GM12878 (cell line): ENCODE measurements at regions not wholly inside any gene's neighbourhood (a gene's known extent, or its start where the extent isn't known, plus 50 kb on each side); places are given as distances from the start of the nearest gene placed in this dataset.

Experiments used
- ATAC-seq: fragments of 200-7000 bp; cut with Tn5 transposase; 3 replicates; pipeline ENCODE4 v1.9.1; 2020; ENCODE audit warnings: mild to moderate bottlenecking, moderate library complexity
- BruUV-seq: library from RNA; stranded (reverse); fragments of 400-500 nt; replicated peaks from 2 replicates; lab custom pipeline; 2021; lab: Mats Ljungman, UMichigan
- CTCF ChIA-PET: fragments of 300-600 bp; sonication (Branson Sonifier 250); formaldehyde crosslinking; extraction: SDS; loops from one replicate; lab custom pipeline; 2021; ENCODE audit warnings: inconsistent platforms; lab: Yijun Ruan, JAX
- POLR2A ChIA-PET: fragments of 350-600 bp; formaldehyde crosslinking; extraction: SDS; loops from one replicate; lab custom pipeline; 2021; ENCODE audit warnings: inconsistent platforms; lab: Charles Lee
- RAD21 ChIA-PET: fragments of 300-600 bp; sonication (Branson Sonifier 250); formaldehyde crosslinking; loops from one replicate; lab custom pipeline; 2023; ENCODE audit warnings: antibody characterized with exemption; ENCODE audit not compliant: unreplicated experiment; lab: Charles Lee
- SMC1A ChIA-PET: fragments of 300-600 bp; sonication (Branson Sonifier 250); formaldehyde crosslinking; loops from one replicate; lab custom pipeline; 2023; ENCODE audit not compliant: unreplicated experiment, uncharacterized antibody; lab: Charles Lee
- DNase-seq: peaks from one replicate; pipeline ENCODE4 v3.0.0-alpha.2; 2011; ENCODE audit warnings: low read depth, low spot score
- FAIRE-seq: peaks from 3 replicates; lab custom pipeline; 2011; peaks lifted over from hg19 to GRCh38; lab: Jason Lieb, UNC
- H2AFZ ChIP-seq: 2 replicates; pipeline ENCODE4 v1.6.0; 2011; ENCODE audit warnings: low read depth, low read length, control low read depth; ENCODE audit not compliant: control insufficient read depth
- H3K27ac ChIP-seq: 2 replicates; pipeline ENCODE4 v1.5.1; 2011; ENCODE audit warnings: control low read depth; ENCODE audit not compliant: control insufficient read depth, insufficient read depth
- H3K27me3 ChIP-seq, 2 experiments: replicated peaks in 1 of 2; 2 replicates each; pipeline versions ENCODE4 v1.6.0 to v1.6.1; 2011; ENCODE audit warnings: low read length in 1 of 2; ENCODE audit not compliant: control insufficient read depth in 2 of 2, insufficient read depth in 2 of 2
- H3K36me3 ChIP-seq, 2 experiments: 2 replicates each; pipeline ENCODE4 v1.5.1; 2011; ENCODE audit warnings: low read length in 1 of 2; ENCODE audit not compliant: control insufficient read depth in 2 of 2, insufficient read depth in 2 of 2
- H3K4me1 ChIP-seq: 2 replicates; pipeline ENCODE4 v1.6.1; 2011; ENCODE audit warnings: mild to moderate bottlenecking, low read length, moderate library complexity, mixed read lengths; ENCODE audit not compliant: control insufficient read depth, insufficient read depth
- H3K4me2 ChIP-seq: 2 replicates; pipeline ENCODE4 v1.6.0; 2011; ENCODE audit warnings: control low read depth; ENCODE audit not compliant: control insufficient read depth, insufficient read depth
- H3K4me3 ChIP-seq: fragments of 200-600 bp; sonication (generic); 2 replicates; pipeline ENCODE4 v1.5.1; 2016
- H3K79me2 ChIP-seq: 2 replicates; pipeline ENCODE4 v1.6.0; 2011; ENCODE audit warnings: low read length; ENCODE audit not compliant: control insufficient read depth, insufficient read depth
- H3K9ac ChIP-seq: 2 replicates; pipeline ENCODE4 v1.8.0; 2011; ENCODE audit warnings: low read length, control low read depth, mixed read lengths; ENCODE audit not compliant: control insufficient read depth, insufficient read depth
- H3K9me3 ChIP-seq: replicated peaks from 3 replicates; pipeline ENCODE4 v1.5.1; 2011; ENCODE audit warnings: mild to moderate bottlenecking, low read length; ENCODE audit not compliant: control insufficient read depth, insufficient read depth
- H4K20me1 ChIP-seq: 2 replicates; pipeline ENCODE4 v1.6.0; 2011; ENCODE audit not compliant: control insufficient read depth, insufficient read depth
- EZH2 ChIP-seq: IDR thresholded peaks from 2 replicates; pipeline ENCODE4 v1.6.1; 2012; ENCODE audit warnings: low read depth, mild to moderate bottlenecking, control low read depth, inconsistent platforms, low read length, borderline replicate concordance; ENCODE audit not compliant: control insufficient read depth
- HCFC1 ChIP-seq: fragments of 150-350 bp; IDR thresholded peaks from 2 replicates; pipeline ENCODE4 v1.6.1; 2014; ENCODE audit warnings: low read length
- JUND ChIP-seq: IDR thresholded peaks from 2 replicates; pipeline ENCODE4 v1.6.1; 2012; ENCODE audit warnings: low read depth, mild to moderate bottlenecking, low read length, improper control_type of control experiment, moderate library complexity
- MEF2A ChIP-seq: IDR thresholded peaks from 2 replicates; pipeline ENCODE4 v1.6.1; 2011; ENCODE audit warnings: low read depth, mild to moderate bottlenecking, low read length, moderate library complexity; ENCODE audit not compliant: insufficient read depth
- STAT3 ChIP-seq: IDR thresholded peaks from 2 replicates; pipeline ENCODE4 v1.6.1; 2011; ENCODE audit warnings: low read depth, low read length, improper control_type of control experiment
- WGBS: methylation state at CpG from one replicate; pipeline ENCODE4 v1.1.6; 2016; ENCODE audit warnings: low lambda C conversion rate; ENCODE audit not compliant: insufficient replicate concordance, insufficient coverage; ENCODE audit errors: missing lambda C conversion rate; 5-methylcytosine and 5-hydroxymethylcytosine counted together
- in situ Hi-C: fragments of 300-500 bp; cut with MboI; formaldehyde crosslinking; loops from 9 replicates; pipeline ENCODE4 v1.14.3; 2018; ENCODE audit warnings: mixed read lengths
- intact Hi-C: fragments of 100-400 bp; cut with micrococcal nuclease; formaldehyde crosslinking; loops from one replicate; pipeline ENCODE4 v1.14.2; 2022; ENCODE audit not compliant: unreplicated experiment
- TF ChIP-seq, protein P1 (sequence below): fragments of 450-650 bp; IDR thresholded peaks from 2 replicates; pipeline ENCODE4 v1.6.1; 2017; ENCODE audit warnings: borderline replicate concordance
- TF ChIP-seq, protein P2 (sequence below): fragments of 450-650 bp; IDR thresholded peaks from 2 replicates; pipeline ENCODE4 v1.6.1; 2014; ENCODE audit warnings: mild to moderate bottlenecking

DNA sequence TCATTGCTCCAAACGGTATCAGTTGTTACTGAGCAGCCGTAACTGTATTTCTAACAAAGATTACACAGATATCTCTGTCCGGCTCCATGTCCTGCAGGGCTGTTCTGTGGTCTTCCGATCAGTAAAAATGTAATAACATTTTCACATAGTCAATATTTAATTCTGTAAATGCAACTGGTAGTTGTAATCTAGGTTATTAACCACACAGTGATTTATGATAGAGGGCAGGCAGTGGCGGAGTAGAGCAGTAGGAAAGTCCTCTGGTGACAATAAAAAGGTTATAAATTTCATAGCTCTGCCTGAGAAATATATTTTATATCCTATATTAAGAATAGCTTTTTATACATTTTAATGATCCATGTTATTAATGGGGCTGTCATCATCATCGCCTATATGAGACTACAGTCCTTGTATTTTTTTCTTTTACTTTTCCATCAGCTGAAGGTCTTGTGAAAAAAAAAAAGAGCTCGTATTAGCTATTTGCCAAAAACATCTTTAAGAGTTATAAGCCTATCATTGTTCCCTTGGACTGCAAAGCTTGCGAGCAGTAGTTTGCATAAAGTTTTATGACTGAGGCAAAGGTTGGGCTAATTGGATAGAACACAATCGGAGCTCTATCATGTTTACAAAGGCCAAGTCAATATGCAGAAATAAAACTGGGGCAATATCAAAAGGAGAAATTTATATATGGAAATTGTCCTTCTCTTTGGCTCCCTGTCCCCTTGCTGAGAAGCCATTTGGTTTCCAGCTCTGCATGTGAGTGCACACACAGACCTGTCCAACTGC is 648.0 kb downstream of the IRX1 start:
- no peaks in the 10 kb centered on the region for H3K4me1 ChIP-seq
- H3K36me3 ChIP-seq: no peaks in the 10 kb centered on the region
- DNase-seq (no peak), ATAC-seq (no peak), FAIRE-seq (no peak)
- POLR2A ChIA-PET: no interaction called here
- H3K4me3 ChIP-seq: no peak overlapping the region
- no peaks in the 10 kb centered on the region for H3K27me3 ChIP-seq
- CTCF ChIA-PET: interaction anchor here (0.7 kb wide), 1 partner anchor 10 kb away, joined by 3 read pairs; no protein-coding TSS in a partner anchor
- intact Hi-C loops (no loop called here), in situ Hi-C loops (no loop called here)
- no peak overlapping the region for H3K9ac ChIP-seq
- no peaks in the 10 kb centered on the region for H4K20me1 ChIP-seq
- no peaks in the 10 kb centered on the region for H3K79me2 ChIP-seq
- H2AFZ ChIP-seq: no peak overlapping the region
- SMC1A ChIA-PET: no interaction called here
- BruUV-seq: no TSS peak
- WGBS: 22% methylated on average over 9 of the region's 9 CpGs
- H3K9me3 ChIP-seq: no peaks in the 10 kb centered on the region; the same call in 2 of the 3 replicates
- TF ChIP-seq MEF2A (no peak), JUND (no peak), STAT3 (no peak), HCFC1 (no peak), EZH2 (no peak)
- TF ChIP-seq, protein P1, sequence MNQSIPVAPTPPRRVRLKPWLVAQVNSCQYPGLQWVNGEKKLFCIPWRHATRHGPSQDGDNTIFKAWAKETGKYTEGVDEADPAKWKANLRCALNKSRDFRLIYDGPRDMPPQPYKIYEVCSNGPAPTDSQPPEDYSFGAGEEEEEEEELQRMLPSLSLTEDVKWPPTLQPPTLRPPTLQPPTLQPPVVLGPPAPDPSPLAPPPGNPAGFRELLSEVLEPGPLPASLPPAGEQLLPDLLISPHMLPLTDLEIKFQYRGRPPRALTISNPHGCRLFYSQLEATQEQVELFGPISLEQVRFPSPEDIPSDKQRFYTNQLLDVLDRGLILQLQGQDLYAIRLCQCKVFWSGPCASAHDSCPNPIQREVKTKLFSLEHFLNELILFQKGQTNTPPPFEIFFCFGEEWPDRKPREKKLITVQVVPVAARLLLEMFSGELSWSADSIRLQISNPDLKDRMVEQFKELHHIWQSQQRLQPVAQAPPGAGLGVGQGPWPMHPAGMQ: no peak
- TF ChIP-seq, protein P2, sequence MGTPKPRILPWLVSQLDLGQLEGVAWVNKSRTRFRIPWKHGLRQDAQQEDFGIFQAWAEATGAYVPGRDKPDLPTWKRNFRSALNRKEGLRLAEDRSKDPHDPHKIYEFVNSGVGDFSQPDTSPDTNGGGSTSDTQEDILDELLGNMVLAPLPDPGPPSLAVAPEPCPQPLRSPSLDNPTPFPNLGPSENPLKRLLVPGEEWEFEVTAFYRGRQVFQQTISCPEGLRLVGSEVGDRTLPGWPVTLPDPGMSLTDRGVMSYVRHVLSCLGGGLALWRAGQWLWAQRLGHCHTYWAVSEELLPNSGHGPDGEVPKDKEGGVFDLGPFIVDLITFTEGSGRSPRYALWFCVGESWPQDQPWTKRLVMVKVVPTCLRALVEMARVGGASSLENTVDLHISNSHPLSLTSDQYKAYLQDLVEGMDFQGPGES: no peak
- RAD21 ChIA-PET: no interaction called here
- no peak overlapping the region for H3K27ac ChIP-seq
- no peak overlapping the region for H3K4me2 ChIP-seq
